Mucosa of gallbladder (tissue), 1 donor: ENCODE measurements at regions not wholly inside any gene's neighbourhood (a gene's known extent, or its start where the extent isn't known, plus 50 kb on each side); places are given as distances from the start of the nearest gene placed in this dataset.
"Not testable (repeated sequence)": the region's sequence is repeated elsewhere in the genome, so short reads cannot be mapped to it uniquely, and the experiment has no call there.

Experiments used
- DNase-seq: peaks from one replicate; pipeline ENCODE4 v3.0.0-alpha.2; 2020; ENCODE audit warnings: low spot score
- donor health status: DM: no; HTN: no; CAD: no.

- DNase-seq: no peak
Observed at GRCh38 chrX:97858592-97858991, 974.9 kb downstream of the RPA4 start.

- no peak for DNase-seq
Observed at GRCh38 chrX:97860226-97860625, 976.5 kb downstream of the RPA4 start.

GRCh38 chrX:97863261-97863660 lies 979.6 kb downstream of the RPA4 start:
- DNase-seq: no peak

GRCh38 chrX:97867266-97867665 lies 983.6 kb downstream of the RPA4 start:
- DNase-seq: no peak

- no peak for DNase-seq
Observed at GRCh38 chrX:97876697-97877407, 993.1 kb downstream of the RPA4 start.

- no peak for DNase-seq
Observed at GRCh38 chrX:97882306-97882705, 998.6 kb downstream of the RPA4 start.

- DNase-seq: no peak
Observed at GRCh38 chrX:97895751-97896150, 1012.0 kb downstream of the RPA4 start.

- DNase-seq: no peak
Observed at GRCh38 chrX:97897998-97898397, 1014.3 kb downstream of the RPA4 start.

GRCh38 chrX:97898798-97899197 lies 1015.1 kb downstream of the RPA4 start:
- DNase-seq: no peak

GRCh38 chrX:97907791-97908190 lies 1024.1 kb downstream of the RPA4 start:
- DNase-seq: no peak

GRCh38 chrX:97909245-97909644 lies 1025.5 kb downstream of the RPA4 start:
- DNase-seq: no peak

- DNase-seq: not testable (repeated sequence)
Observed at GRCh38 chrX:97915390-97915789, 1031.7 kb downstream of the RPA4 start.

GRCh38 chrX:97921223-97921622 lies 1037.5 kb downstream of the RPA4 start:
- not testable (repeated sequence) for DNase-seq

- DNase-seq: no peak
Observed at GRCh38 chrX:97931586-97931985, 1047.9 kb downstream of the RPA4 start.

GRCh38 chrX:97936296-97936695 lies 1052.6 kb downstream of the RPA4 start:
- DNase-seq: no peak

- no peak for DNase-seq
Observed at GRCh38 chrX:97938706-97939105, 1055.0 kb downstream of the RPA4 start.

- DNase-seq: no peak
Observed at GRCh38 chrX:97968376-97969163, 1084.9 kb downstream of the RPA4 start.

- no peak for DNase-seq
Observed at GRCh38 chrX:97984641-97985040, 1100.9 kb downstream of the RPA4 start.

- no peak for DNase-seq
Observed at GRCh38 chrX:97985096-97985495, 1101.4 kb downstream of the RPA4 start.

- no peak for DNase-seq
Observed at GRCh38 chrX:97987979-97988378, 1104.3 kb downstream of the RPA4 start.

GRCh38 chrX:97995834-97996233 lies 1112.1 kb downstream of the RPA4 start:
- no peak for DNase-seq

GRCh38 chrX:98028691-98029090 lies 1145.0 kb downstream of the RPA4 start:
- DNase-seq: no peak

- DNase-seq: no peak
Observed at GRCh38 chrX:98029861-98030260, 1146.2 kb downstream of the RPA4 start.
